H1 (cell line): ENCODE measurements at regions not wholly inside any gene's neighbourhood (a gene's known extent, or its start where the extent isn't known, plus 50 kb on each side); places are given as distances from the start of the nearest gene placed in this dataset.

Experiments
- BRCA1 ChIP-seq: IDR thresholded peaks from 2 replicates; pipeline ENCODE4 v1.6.1; 2012; ENCODE audit warnings: low read depth, low read length, improper control_type of control experiment
- CBX5 ChIP-seq: fragments of 300-800, 300-1000 bp; sonication (generic); IDR thresholded peaks from 2 replicates; pipeline ENCODE4 v1.7.1; 2016; ENCODE audit warnings: antibody characterized with exemption, low read length, low read depth
- CREB1 ChIP-seq: IDR thresholded peaks from 2 replicates; pipeline ENCODE4 v1.6.1; 2012; ENCODE audit warnings: inconsistent platforms
- MAFK ChIP-seq: IDR thresholded peaks from 2 replicates; pipeline ENCODE4 v1.6.1; 2012; ENCODE audit warnings: low read depth, mild to moderate bottlenecking, improper control_type of control experiment, low read length
- SIRT6 ChIP-seq: IDR thresholded peaks from one replicate; pipeline ENCODE4 v1.7.1; 2012; ENCODE audit warnings: low read length, inconsistent platforms
- TF ChIP-seq, protein P1 (sequence below): fragments of 300-600 bp; sonication (generic); IDR thresholded peaks from 2 replicates; pipeline ENCODE4 v1.7.1; 2012; ENCODE audit warnings: low read length, moderate library complexity, mild to moderate bottlenecking, inconsistent platforms; ENCODE audit not compliant: insufficient replicate concordance

DNA sequence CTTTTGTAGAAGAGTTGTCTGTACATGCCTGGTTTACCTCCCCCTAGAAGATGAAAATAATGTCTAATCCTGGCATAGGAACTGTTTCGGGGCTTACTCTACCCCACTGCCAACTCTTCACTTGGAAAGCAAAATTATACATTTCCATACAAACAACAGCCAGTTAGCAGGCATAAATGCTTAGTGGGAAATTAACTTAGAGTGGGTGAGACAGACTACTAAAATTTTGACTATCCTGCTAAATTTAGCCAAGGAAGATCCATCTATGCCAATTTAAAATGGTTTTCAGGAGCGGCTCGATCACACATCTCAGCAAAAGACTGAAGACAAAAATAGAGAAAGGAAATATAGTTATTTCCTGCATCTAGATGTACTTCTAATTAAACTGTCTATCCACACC lies 221.2 kb downstream of the TPBG start (continued):
- TF ChIP-seq, protein P1, sequence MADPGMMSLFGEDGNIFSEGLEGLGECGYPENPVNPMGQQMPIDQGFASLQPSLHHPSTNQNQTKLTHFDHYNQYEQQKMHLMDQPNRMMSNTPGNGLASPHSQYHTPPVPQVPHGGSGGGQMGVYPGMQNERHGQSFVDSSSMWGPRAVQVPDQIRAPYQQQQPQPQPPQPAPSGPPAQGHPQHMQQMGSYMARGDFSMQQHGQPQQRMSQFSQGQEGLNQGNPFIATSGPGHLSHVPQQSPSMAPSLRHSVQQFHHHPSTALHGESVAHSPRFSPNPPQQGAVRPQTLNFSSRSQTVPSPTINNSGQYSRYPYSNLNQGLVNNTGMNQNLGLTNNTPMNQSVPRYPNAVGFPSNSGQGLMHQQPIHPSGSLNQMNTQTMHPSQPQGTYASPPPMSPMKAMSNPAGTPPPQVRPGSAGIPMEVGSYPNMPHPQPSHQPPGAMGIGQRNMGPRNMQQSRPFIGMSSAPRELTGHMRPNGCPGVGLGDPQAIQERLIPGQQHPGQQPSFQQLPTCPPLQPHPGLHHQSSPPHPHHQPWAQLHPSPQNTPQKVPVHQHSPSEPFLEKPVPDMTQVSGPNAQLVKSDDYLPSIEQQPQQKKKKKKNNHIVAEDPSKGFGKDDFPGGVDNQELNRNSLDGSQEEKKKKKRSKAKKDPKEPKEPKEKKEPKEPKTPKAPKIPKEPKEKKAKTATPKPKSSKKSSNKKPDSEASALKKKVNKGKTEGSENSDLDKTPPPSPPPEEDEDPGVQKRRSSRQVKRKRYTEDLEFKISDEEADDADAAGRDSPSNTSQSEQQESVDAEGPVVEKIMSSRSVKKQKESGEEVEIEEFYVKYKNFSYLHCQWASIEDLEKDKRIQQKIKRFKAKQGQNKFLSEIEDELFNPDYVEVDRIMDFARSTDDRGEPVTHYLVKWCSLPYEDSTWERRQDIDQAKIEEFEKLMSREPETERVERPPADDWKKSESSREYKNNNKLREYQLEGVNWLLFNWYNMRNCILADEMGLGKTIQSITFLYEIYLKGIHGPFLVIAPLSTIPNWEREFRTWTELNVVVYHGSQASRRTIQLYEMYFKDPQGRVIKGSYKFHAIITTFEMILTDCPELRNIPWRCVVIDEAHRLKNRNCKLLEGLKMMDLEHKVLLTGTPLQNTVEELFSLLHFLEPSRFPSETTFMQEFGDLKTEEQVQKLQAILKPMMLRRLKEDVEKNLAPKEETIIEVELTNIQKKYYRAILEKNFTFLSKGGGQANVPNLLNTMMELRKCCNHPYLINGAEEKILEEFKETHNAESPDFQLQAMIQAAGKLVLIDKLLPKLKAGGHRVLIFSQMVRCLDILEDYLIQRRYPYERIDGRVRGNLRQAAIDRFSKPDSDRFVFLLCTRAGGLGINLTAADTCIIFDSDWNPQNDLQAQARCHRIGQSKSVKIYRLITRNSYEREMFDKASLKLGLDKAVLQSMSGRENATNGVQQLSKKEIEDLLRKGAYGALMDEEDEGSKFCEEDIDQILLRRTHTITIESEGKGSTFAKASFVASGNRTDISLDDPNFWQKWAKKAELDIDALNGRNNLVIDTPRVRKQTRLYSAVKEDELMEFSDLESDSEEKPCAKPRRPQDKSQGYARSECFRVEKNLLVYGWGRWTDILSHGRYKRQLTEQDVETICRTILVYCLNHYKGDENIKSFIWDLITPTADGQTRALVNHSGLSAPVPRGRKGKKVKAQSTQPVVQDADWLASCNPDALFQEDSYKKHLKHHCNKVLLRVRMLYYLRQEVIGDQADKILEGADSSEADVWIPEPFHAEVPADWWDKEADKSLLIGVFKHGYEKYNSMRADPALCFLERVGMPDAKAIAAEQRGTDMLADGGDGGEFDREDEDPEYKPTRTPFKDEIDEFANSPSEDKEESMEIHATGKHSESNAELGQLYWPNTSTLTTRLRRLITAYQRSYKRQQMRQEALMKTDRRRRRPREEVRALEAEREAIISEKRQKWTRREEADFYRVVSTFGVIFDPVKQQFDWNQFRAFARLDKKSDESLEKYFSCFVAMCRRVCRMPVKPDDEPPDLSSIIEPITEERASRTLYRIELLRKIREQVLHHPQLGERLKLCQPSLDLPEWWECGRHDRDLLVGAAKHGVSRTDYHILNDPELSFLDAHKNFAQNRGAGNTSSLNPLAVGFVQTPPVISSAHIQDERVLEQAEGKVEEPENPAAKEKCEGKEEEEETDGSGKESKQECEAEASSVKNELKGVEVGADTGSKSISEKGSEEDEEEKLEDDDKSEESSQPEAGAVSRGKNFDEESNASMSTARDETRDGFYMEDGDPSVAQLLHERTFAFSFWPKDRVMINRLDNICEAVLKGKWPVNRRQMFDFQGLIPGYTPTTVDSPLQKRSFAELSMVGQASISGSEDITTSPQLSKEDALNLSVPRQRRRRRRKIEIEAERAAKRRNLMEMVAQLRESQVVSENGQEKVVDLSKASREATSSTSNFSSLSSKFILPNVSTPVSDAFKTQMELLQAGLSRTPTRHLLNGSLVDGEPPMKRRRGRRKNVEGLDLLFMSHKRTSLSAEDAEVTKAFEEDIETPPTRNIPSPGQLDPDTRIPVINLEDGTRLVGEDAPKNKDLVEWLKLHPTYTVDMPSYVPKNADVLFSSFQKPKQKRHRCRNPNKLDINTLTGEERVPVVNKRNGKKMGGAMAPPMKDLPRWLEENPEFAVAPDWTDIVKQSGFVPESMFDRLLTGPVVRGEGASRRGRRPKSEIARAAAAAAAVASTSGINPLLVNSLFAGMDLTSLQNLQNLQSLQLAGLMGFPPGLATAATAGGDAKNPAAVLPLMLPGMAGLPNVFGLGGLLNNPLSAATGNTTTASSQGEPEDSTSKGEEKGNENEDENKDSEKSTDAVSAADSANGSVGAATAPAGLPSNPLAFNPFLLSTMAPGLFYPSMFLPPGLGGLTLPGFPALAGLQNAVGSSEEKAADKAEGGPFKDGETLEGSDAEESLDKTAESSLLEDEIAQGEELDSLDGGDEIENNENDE = no peak
- TF ChIP-seq CREB1 (no peak), MAFK (no peak), CBX5 (no peak), BRCA1 (no peak), SIRT6 (no peak)
